ENCODE measurements at regions not wholly inside any gene's neighbourhood (a gene's known extent, or its start where the extent isn't known, plus 50 kb on each side); places are given as distances from the start of the nearest gene placed in this dataset.

- no peak for DNase-seq
- Histone ChIP-seq H3K9ac (ENCODE audit: low read length) (no peak overlapping the region), H3K9me2 (replicated peaks; ENCODE audit: low read length) (no peaks in the 10 kb centered on the region), H3K36me3 (ENCODE audit: low read depth, low read length) (no peaks in the 10 kb centered on the region), H2AFZ (ENCODE audit: low read length) (no peak overlapping the region), H3K9me3 (ENCODE audit: low read length) (no peaks in the 10 kb centered on the region), H3K79me2 (ENCODE audit: low read length) (no peaks in the 10 kb centered on the region), H3K27me3 (ENCODE audit: low read length) (no peaks in the 10 kb centered on the region), H3K27ac (ENCODE audit: low read length) (no peak overlapping the region), H3K4me2 (ENCODE audit: low read length) (no peak overlapping the region), H3K4me1 (ENCODE audit: insufficient read depth, low read length) (peaks cover 12% of the 10 kb centered on the region), H3F3A (ENCODE audit: low read length, unreplicated experiment) (peaks cover 5% of the 10 kb centered on the region), H3K4me3 (ENCODE audit: low read length) (no peak overlapping the region), H4K20me1 (ENCODE audit: low read length) (no peaks in the 10 kb centered on the region)
- no peak for ATAC-seq
- intact Hi-C loops (cut with micrococcal nuclease), result no loop called here
- BruUV-seq (replicated peaks), result no TSS peak
- no peak for TF ChIP-seq EZH2 (IDR thresholded peaks at IDR 0.05; ENCODE audit: low read length, unreplicated experiment)
- no peak for TF ChIP-seq CTCF (conservative IDR thresholded peaks at IDR 0.05; ENCODE audit: low read depth, low read length)
- no peak for TF ChIP-seq EZH2phosphoT487 (IDR thresholded peaks at IDR 0.05; ENCODE audit: borderline replicate concordance, low read length)
- CTCF ChIA-PET, result no interaction called here
- POLR2A ChIA-PET (ENCODE audit: unreplicated experiment), result no interaction called here
Observed at GRCh38 chr2:220781622-220782241, 790.4 kb downstream of the EPHA4 start.

GRCh38 chr2:220782609-220783113 is 789.4 kb downstream of the EPHA4 start:
- no peak overlapping the region for H3K27ac ChIP-seq (ENCODE audit: low read length)
- no peaks in the 10 kb centered on the region for H4K20me1 ChIP-seq (ENCODE audit: low read length)
- H3K4me2 ChIP-seq (ENCODE audit: low read length), result no peak overlapping the region
- intact Hi-C loops (cut with micrococcal nuclease), result no loop called here
- no peak overlapping the region for H2AFZ ChIP-seq (ENCODE audit: low read length)
- H3K9me2 ChIP-seq (replicated peaks; ENCODE audit: low read length), result no peaks in the 10 kb centered on the region
- H3F3A ChIP-seq (ENCODE audit: low read length, unreplicated experiment), result peaks cover 5% of the 10 kb centered on the region
- H3K4me3 ChIP-seq (ENCODE audit: low read length), result no peak overlapping the region
- H3K9me3 ChIP-seq (ENCODE audit: low read length), result no peaks in the 10 kb centered on the region
- POLR2A ChIA-PET (ENCODE audit: unreplicated experiment), result no interaction called here
- BruUV-seq (replicated peaks), result no TSS peak
- no peak for TF ChIP-seq EZH2 (IDR thresholded peaks at IDR 0.05; ENCODE audit: low read length, unreplicated experiment)
- no peaks in the 10 kb centered on the region for H3K27me3 ChIP-seq (ENCODE audit: low read length)
- DNase-seq, result no peak
- CTCF ChIA-PET, result no interaction called here
- H3K36me3 ChIP-seq (ENCODE audit: low read depth, low read length), result no peaks in the 10 kb centered on the region
- H3K9ac ChIP-seq (ENCODE audit: low read length), result no peak overlapping the region
- H3K4me1 ChIP-seq (ENCODE audit: insufficient read depth, low read length), result peaks cover 12% of the 10 kb centered on the region
- no peak for ATAC-seq
- H3K79me2 ChIP-seq (ENCODE audit: low read length), result no peaks in the 10 kb centered on the region

GRCh38 chr2:220783671-220784070 is 788.4 kb downstream of the EPHA4 start:
- intact Hi-C loops (cut with micrococcal nuclease), result no loop called here
- no peaks in the 10 kb centered on the region for H3K27me3 ChIP-seq (ENCODE audit: low read length)
- DNase-seq (no peak), ATAC-seq (no peak)
- no peaks in the 10 kb centered on the region for H4K20me1 ChIP-seq (ENCODE audit: low read length)
- no peaks in the 10 kb centered on the region for H3K79me2 ChIP-seq (ENCODE audit: low read length)
- H3K9me3 ChIP-seq (ENCODE audit: low read length), result no peaks in the 10 kb centered on the region
- ChIA-PET POLR2A (ENCODE audit: unreplicated experiment) (no interaction called here), CTCF (no interaction called here)
- H3K36me3 ChIP-seq (ENCODE audit: low read depth, low read length), result no peaks in the 10 kb centered on the region
- no peak overlapping the region for H3K4me3 ChIP-seq (ENCODE audit: low read length)
- H3K4me1 ChIP-seq (ENCODE audit: insufficient read depth, low read length), result peaks cover 12% of the 10 kb centered on the region
- H3K27ac ChIP-seq (ENCODE audit: low read length), result no peak overlapping the region
- H3K9ac ChIP-seq (ENCODE audit: low read length), result no peak overlapping the region
- no TSS peak for BruUV-seq (replicated peaks)
- H3F3A ChIP-seq (ENCODE audit: low read length, unreplicated experiment), result peaks cover 5% of the 10 kb centered on the region
- H2AFZ ChIP-seq (ENCODE audit: low read length), result no peak overlapping the region
- TF ChIP-seq CTCF (conservative IDR thresholded peaks at IDR 0.05; ENCODE audit: low read depth, low read length) (no peak), EZH2 (IDR thresholded peaks at IDR 0.05; ENCODE audit: low read length, unreplicated experiment) (no peak), EZH2phosphoT487 (IDR thresholded peaks at IDR 0.05; ENCODE audit: borderline replicate concordance, low read length) (no peak)
- H3K9me2 ChIP-seq (replicated peaks; ENCODE audit: low read length), result no peaks in the 10 kb centered on the region
- H3K4me2 ChIP-seq (ENCODE audit: low read length), result no peak overlapping the region
